H1 (cell line): ENCODE measurements at regions not wholly inside any gene's neighbourhood (a gene's known extent, or its start where the extent isn't known, plus 50 kb on each side); places are given as distances from the start of the nearest gene placed in this dataset.

Experiments
- EGR1 ChIP-seq: IDR thresholded peaks from 2 replicates; pipeline ENCODE4 v1.6.1; 2011; ENCODE audit warnings: low read depth, low read length, borderline replicate concordance
- FOSL1 ChIP-seq: IDR thresholded peaks from 2 replicates; pipeline ENCODE4 v1.6.1; 2011; ENCODE audit warnings: mild to moderate bottlenecking, low read depth, low read length, moderate library complexity; ENCODE audit not compliant: insufficient read depth
- KDM1A ChIP-seq: fragments of 200-600, 300-600 bp; sonication (generic); IDR thresholded peaks from 2 replicates; pipeline ENCODE4 v1.7.1; 2016; ENCODE audit warnings: mild to moderate bottlenecking, low read length, borderline replicate concordance
- NANOG ChIP-seq: IDR thresholded peaks from 2 replicates; pipeline ENCODE4 v1.6.1; 2011; ENCODE audit warnings: low read length, low read depth, mild to moderate bottlenecking, inconsistent platforms; ENCODE audit not compliant: insufficient read depth, poor library complexity, severe bottlenecking
- POLR2AphosphoS5 ChIP-seq: IDR thresholded peaks from 2 replicates; pipeline ENCODE4 v1.6.1; 2011; ENCODE audit warnings: low read depth, low read length
- RNF2 ChIP-seq: fragments of 200-900, 300-1000 bp; sonication (generic); IDR thresholded peaks from 2 replicates; pipeline ENCODE4 v1.7.1; 2016; ENCODE audit warnings: borderline replicate concordance, low read depth, mild to moderate bottlenecking, antibody characterized with exemption, low read length; ENCODE audit not compliant: poor library complexity, severe bottlenecking; ENCODE audit errors: missing control alignments
- RXRA ChIP-seq: IDR thresholded peaks from 2 replicates; pipeline ENCODE4 v1.6.1; 2011; ENCODE audit warnings: low read depth, mild to moderate bottlenecking, low read length, moderate library complexity; ENCODE audit not compliant: insufficient read depth
- SIRT6 ChIP-seq: IDR thresholded peaks from one replicate; pipeline ENCODE4 v1.7.1; 2012; ENCODE audit warnings: low read length, inconsistent platforms
- TF ChIP-seq, protein P1 (sequence below): IDR thresholded peaks from 2 replicates; pipeline ENCODE4 v1.6.1; 2012; ENCODE audit warnings: inconsistent platforms

DNA sequence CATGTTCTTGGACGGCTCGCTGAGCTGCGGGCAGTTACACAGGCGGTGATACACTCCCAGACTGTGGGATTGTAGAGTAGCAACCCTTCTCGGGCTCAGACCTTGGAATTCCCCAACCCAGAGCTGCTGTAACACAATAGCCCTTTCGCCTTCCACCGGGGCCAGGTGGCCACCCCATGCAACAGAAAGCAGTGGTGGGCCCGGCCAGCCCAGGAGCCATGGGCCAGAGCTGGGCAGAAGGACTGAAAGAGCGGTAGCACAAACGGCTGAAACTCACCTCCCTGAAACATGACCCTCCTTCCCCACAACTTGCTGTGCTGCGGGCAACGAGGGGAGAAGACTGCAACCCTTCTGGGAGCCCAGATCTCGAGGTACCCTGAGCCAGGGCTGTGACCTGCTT, 429.0 kb downstream of the SLITRK1 start (continued):
- TF ChIP-seq, protein P1, sequence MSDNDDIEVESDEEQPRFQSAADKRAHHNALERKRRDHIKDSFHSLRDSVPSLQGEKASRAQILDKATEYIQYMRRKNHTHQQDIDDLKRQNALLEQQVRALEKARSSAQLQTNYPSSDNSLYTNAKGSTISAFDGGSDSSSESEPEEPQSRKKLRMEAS: no peak
- TF ChIP-seq SIRT6 (no peak), FOSL1 (no peak), POLR2AphosphoS5 (no peak), RXRA (no peak), NANOG (no peak), KDM1A (no peak), EGR1 (no peak), RNF2 (no peak)
